Transverse colon (tissue), 3 donors: ENCODE measurements at regions not wholly inside any gene's neighbourhood (a gene's known extent, or its start where the extent isn't known, plus 50 kb on each side); places are given as distances from the start of the nearest gene placed in this dataset.

Source experiments
- CTCF ChIP-seq, 5 experiments: fragments of 200-600 bp in 3 of 5; fragments of 450-650 bp in 2 of 5; sonication (generic) in 3 of 5; IDR thresholded peaks; 1 replicate in 2 of 5; 2 replicates in 3 of 5; pipeline ENCODE4 v1.5.1; 2016 to 2017; ENCODE audit warnings: antibody characterized with exemption in 5 of 5, inconsistent platforms in 3 of 5, mild to moderate bottlenecking in 2 of 5, moderate library complexity in 1 of 5
- EP300 ChIP-seq: sonication (generic); formaldehyde crosslinking; IDR thresholded peaks from one replicate; pipeline ENCODE4 v1.6.1; 2017; ENCODE audit warnings: antibody characterized with exemption, low read depth
- POLR2A ChIP-seq: fragments of 450-650 bp; IDR thresholded peaks from one replicate; pipeline ENCODE4 v1.6.1; 2016; ENCODE audit warnings: antibody characterized with exemption, mild to moderate bottlenecking, moderate library complexity

GRCh38 chr4:188949596-188949995, 810.4 kb downstream of the TRIML1 start:
- TF ChIP-seq CTCF (IDR thresholded peaks at IDR 0.05) (no peak), POLR2A (no peak), EP300 (no peak)
